Activated naive CD8-positive, alpha-beta T cell (primary cell): ENCODE measurements at regions not wholly inside any gene's neighbourhood (a gene's known extent, or its start where the extent isn't known, plus 50 kb on each side); places are given as distances from the start of the nearest gene placed in this dataset.

Experiments used
- H3K27ac Mint-ChIP-seq: one replicate; pipeline ENCODE4 v1.8.0; 2021; ENCODE audit warnings: mixed read lengths
- H3K27me3 Mint-ChIP-seq: one replicate; pipeline ENCODE4 v1.8.0; 2021; ENCODE audit warnings: mixed read lengths
- H3K36me3 Mint-ChIP-seq: one replicate; pipeline ENCODE4 v1.8.0; 2021; ENCODE audit warnings: mixed read lengths
- H3K4me1 Mint-ChIP-seq: one replicate; pipeline ENCODE4 v1.8.0; 2021; ENCODE audit warnings: low read depth, mixed read lengths
- H3K4me3 Mint-ChIP-seq: one replicate; pipeline ENCODE4 v1.8.0; 2021; ENCODE audit warnings: mild to moderate bottlenecking, mixed read lengths
- H3K9me3 Mint-ChIP-seq: one replicate; pipeline ENCODE4 v1.8.0; 2021; ENCODE audit warnings: low read depth, mixed read lengths

DNA sequence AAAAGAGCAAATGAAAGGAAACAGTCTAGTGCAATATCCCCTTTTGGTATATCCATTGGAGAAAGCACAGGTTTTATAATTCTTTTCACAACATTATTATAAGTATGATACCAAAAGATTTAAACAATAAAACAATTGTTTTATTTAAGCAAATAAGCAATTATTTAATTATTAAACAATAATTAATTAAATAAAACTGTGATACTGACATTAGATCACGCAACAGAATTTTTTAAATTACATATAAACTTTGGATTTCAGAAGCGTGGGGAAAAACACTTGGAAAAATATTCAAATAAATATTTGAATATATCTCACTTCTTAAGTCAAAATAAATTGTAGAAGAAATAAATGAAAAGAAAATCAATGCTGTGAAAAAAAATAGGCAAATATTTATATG, 76.2 kb upstream of the STXBP5 start:
- H3K27ac Mint-ChIP-seq: no peak overlapping the region
- H3K9me3 Mint-ChIP-seq: no peaks in the 10 kb centered on the region
- H3K4me3 Mint-ChIP-seq: no peak overlapping the region
- H3K36me3 Mint-ChIP-seq: no peaks in the 10 kb centered on the region
- H3K4me1 Mint-ChIP-seq: peaks cover 2% of the 10 kb centered on the region
- H3K27me3 Mint-ChIP-seq: peaks cover 1% of the 10 kb centered on the region

DNA sequence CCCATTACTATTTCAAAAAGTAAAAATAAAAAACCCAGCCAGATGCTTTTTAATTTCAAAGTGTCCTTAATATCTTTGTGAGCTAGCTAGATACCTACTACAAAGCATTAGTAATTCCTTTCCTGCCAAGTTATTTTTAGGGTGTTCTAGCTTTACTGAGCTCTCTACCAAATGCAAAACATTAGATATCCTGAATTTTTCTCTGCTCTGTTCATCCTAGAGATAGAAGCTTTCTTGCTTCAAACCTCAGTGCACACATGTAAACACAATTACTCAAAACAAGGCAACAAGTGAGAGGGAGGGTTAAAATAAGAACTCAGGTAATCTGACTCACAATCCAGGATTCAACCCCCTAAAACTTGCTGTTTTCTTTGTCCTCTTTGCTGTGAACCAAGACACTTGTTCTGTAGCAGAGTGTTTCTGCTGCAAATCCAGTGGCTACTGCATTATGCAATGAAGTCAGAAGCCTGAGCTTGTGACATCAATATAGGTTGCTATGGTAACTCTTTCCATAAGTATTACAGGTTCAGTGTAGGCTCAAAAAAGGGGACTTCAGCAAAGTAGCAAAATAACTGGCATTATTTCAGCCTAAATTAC, 72.6 kb upstream of the STXBP5 start:
- Mint-ChIP-seq H3K4me3 (no peak overlapping the region), H3K9me3 (no peaks in the 10 kb centered on the region), H3K4me1 (peaks cover 4% of the 10 kb centered on the region), H3K27me3 (no peaks in the 10 kb centered on the region), H3K27ac (no peak overlapping the region), H3K36me3 (no peaks in the 10 kb centered on the region)

DNA sequence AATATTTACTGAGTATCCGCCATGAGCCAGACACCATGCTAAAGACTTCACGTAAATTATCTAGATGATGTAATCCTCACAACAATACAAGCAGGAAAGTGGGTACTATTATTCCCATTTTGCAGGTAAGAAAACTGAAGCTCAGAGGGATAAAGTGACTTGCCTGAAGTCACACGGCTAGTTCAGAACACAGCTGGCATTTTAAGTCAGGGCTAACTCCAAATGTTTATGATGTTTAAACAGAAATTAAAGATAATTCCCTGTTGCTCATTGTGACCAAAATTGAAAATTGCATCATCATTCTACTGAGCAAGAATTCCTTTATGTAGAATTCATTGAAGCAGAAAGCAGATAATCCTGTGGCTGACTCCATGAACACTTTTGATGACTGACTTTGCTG, 71.3 kb upstream of the STXBP5 start:
- H3K27ac Mint-ChIP-seq: no peak overlapping the region
- H3K27me3 Mint-ChIP-seq: no peaks in the 10 kb centered on the region
- peaks cover 4% of the 10 kb centered on the region for H3K4me1 Mint-ChIP-seq
- no peaks in the 10 kb centered on the region for H3K9me3 Mint-ChIP-seq
- no peaks in the 10 kb centered on the region for H3K36me3 Mint-ChIP-seq
- H3K4me3 Mint-ChIP-seq: no peak overlapping the region

DNA sequence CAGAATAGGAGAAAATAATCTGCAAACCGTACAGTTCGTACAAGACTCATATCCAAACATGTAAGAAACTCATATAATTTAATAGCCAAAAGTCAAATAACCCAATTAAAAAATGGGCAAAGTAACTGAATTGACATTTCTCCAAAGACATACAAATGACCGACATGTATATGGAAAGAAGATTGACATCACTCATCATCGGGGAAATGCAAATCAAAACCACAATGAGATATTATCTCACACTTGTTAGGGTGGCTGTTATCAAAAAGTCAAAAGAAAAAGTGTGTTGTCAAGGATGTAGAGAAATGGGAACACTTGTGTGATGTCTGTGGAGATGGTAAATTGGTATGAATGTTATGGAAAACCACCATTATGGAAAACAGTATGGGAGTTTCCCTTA, 70.5 kb upstream of the STXBP5 start:
- no peak overlapping the region for H3K4me3 Mint-ChIP-seq
- peaks cover 4% of the 10 kb centered on the region for H3K4me1 Mint-ChIP-seq
- no peaks in the 10 kb centered on the region for H3K27me3 Mint-ChIP-seq
- H3K27ac Mint-ChIP-seq: no peak overlapping the region
- H3K9me3 Mint-ChIP-seq: no peaks in the 10 kb centered on the region
- H3K36me3 Mint-ChIP-seq: no peaks in the 10 kb centered on the region

DNA sequence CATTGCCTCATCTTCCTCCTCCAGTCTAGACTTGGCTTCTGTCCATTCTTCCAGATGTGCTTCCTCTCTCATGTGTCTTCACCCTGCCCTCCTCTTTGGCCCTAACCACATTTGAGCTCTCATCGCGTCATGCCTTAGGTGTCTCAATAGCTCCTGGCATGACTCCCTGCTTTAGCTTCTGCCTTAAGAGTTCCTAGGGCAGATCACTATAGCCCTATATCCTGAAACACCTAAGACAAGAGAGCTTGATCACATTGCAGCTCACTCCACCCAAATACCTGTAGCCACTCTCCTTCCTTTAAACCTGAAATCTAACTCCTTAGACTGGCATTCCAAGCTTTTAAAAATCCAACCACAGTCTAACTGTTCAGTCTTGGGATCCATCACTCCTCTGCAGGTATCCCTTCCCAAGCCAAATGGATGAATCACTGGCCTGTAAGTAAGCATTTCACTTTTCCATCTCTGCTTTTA, 69.0 kb upstream of the STXBP5 start:
- Mint-ChIP-seq H3K4me1 (peaks cover 4% of the 10 kb centered on the region), H3K9me3 (no peaks in the 10 kb centered on the region), H3K27me3 (no peaks in the 10 kb centered on the region), H3K36me3 (no peaks in the 10 kb centered on the region), H3K27ac (no peak overlapping the region), H3K4me3 (no peak overlapping the region)

DNA sequence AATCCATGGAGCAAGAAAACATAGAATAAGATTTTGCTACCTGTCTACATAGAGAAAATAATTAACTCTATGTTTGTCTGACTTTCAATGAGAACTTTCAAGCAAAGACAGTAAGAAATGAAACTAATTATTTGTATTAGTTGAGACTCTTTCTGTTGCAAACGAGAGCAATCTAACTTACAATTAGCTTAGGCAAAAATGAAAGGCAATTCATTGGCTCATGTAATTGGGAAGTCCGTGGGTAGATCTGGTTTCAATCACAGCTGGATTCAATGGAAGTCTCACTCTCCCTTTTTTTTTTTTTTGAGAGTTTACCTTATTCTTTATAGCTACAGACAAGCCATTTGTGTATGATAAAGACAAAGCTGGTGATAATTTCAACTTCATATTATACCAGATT, 68.2 kb upstream of the STXBP5 start:
- H3K27ac Mint-ChIP-seq: no peak overlapping the region
- no peaks in the 10 kb centered on the region for H3K9me3 Mint-ChIP-seq
- no peaks in the 10 kb centered on the region for H3K27me3 Mint-ChIP-seq
- no peak overlapping the region for H3K4me3 Mint-ChIP-seq
- no peaks in the 10 kb centered on the region for H3K36me3 Mint-ChIP-seq
- H3K4me1 Mint-ChIP-seq: peaks cover 4% of the 10 kb centered on the region

DNA sequence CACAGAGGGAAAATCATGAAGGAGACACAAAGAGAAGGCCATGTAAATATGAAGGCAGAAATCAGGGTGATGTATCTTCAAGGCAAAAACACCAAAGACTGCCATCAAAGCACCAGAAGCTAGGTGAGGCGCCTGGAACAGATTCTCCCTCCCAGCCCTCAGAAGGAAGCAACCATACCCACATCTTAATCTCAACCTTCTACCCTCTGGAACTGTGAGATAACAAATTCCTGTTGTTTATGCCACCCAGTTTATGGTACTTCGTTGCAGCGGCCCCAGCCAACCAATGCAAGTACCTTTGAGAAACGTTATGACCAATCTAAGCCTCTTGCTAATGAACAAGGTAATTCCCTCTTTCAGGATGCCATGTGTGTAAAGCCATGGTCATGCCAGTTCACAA, 66.2 kb upstream of the STXBP5 start:
- Mint-ChIP-seq H3K4me3 (no peak overlapping the region), H3K27ac (no peak overlapping the region), H3K4me1 (peaks cover 2% of the 10 kb centered on the region), H3K27me3 (no peaks in the 10 kb centered on the region), H3K9me3 (no peaks in the 10 kb centered on the region), H3K36me3 (no peaks in the 10 kb centered on the region)

DNA sequence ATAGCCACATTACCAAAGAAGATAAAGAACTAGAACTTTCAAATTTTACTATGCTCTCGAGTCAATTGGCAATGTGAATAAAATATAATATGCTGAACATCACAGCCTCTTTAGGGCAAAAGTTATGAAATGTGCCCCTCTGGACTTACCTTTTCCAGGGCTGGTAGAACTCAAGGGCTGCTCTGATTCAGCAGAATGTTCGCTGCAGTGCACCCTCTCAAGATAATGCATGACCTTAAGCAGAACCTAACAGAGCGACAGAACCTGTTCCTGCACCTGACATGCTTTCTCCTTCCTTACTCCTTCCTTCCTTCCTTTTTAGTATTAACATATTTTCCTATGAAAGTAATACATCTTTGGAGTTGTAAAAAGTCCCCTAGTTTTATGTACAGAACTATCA, 65.4 kb upstream of the STXBP5 start:
- no peaks in the 10 kb centered on the region for H3K36me3 Mint-ChIP-seq
- no peaks in the 10 kb centered on the region for H3K4me1 Mint-ChIP-seq
- H3K4me3 Mint-ChIP-seq: no peak overlapping the region
- no peaks in the 10 kb centered on the region for H3K9me3 Mint-ChIP-seq
- no peaks in the 10 kb centered on the region for H3K27me3 Mint-ChIP-seq
- H3K27ac Mint-ChIP-seq: no peak overlapping the region

DNA sequence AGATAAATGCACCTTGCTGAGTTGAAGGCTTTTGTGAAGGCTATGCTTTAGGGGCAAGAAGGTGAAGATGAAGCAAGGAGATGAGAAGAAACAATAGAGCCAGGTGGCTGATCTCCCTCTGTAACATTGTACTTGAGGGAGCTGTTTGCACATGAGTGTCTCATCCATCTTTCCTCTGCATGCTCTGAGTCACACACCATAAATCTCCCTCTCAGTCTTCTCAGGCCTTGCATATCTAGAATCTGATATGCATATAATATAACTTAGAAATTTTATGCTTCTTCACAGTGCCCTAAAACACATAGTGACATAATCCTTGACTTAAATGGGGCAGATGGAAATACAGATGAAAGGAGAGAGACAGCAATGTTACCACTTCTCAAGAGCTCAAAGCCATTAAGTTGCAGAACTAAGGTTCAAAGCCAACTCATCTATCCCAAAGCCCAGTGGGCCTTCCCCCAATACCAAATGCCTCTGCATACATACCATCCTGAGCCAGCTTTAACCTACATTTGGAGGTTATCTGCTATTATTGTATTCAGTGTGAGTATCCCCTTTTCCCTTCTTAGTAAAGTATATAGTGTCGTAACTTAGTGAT, 62.4 kb upstream of the STXBP5 start:
- no peaks in the 10 kb centered on the region for H3K4me1 Mint-ChIP-seq
- no peak overlapping the region for H3K27ac Mint-ChIP-seq
- H3K27me3 Mint-ChIP-seq: no peaks in the 10 kb centered on the region
- no peak overlapping the region for H3K4me3 Mint-ChIP-seq
- H3K36me3 Mint-ChIP-seq: no peaks in the 10 kb centered on the region
- H3K9me3 Mint-ChIP-seq: no peaks in the 10 kb centered on the region

DNA sequence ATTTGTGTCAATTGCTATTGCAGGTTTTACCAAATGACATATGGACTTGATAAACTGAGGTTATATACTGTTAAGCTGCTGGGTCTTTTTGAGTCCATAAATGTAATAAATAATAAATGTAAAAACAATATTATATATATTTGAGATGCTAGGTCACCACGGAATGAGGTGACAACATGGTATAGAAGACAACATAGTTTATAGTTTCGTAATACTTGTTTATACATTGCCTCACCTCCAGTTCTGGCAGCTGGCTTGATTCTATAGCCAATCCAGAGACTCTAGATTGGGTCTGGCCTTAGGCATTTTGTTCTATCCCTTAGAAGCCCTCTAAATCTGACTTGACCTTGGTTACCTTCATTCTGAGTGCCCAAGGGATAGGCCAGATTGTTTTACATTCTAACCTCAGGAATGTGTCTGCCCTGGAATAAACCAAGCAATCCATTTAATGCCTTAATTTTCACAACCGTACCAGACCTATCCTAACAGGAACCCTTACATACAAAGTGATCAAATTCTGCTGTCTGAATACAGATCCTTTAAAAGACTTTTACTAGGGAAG, 61.5 kb upstream of the STXBP5 start:
- no peaks in the 10 kb centered on the region for H3K4me1 Mint-ChIP-seq
- H3K27ac Mint-ChIP-seq: no peak overlapping the region
- H3K27me3 Mint-ChIP-seq: no peaks in the 10 kb centered on the region
- H3K36me3 Mint-ChIP-seq: peaks cover 2% of the 10 kb centered on the region
- no peaks in the 10 kb centered on the region for H3K9me3 Mint-ChIP-seq
- no peak overlapping the region for H3K4me3 Mint-ChIP-seq

DNA sequence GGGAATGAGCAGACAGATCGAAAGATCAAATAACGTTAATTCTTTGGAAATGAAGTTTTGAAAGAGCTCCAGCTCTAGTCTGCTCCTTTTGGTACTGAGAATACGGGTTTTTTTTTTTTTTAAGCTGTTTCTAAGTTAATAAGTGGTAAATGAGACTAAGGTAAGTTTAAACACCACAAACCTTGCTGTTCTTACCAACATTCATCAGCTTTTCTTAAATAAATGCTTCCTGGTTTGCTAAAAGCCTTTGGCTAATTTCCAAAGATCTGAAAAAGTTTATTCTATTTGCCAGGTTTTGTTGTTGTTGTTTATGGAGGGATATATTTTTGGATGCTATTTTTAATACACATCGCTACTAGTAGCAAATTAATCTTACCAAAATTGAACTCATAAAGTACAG, 55.1 kb upstream of the STXBP5 start:
- Mint-ChIP-seq H3K4me3 (no peak overlapping the region), H3K4me1 (no peaks in the 10 kb centered on the region), H3K9me3 (no peaks in the 10 kb centered on the region), H3K27ac (no peak overlapping the region), H3K36me3 (peaks cover 2% of the 10 kb centered on the region), H3K27me3 (no peaks in the 10 kb centered on the region)

DNA sequence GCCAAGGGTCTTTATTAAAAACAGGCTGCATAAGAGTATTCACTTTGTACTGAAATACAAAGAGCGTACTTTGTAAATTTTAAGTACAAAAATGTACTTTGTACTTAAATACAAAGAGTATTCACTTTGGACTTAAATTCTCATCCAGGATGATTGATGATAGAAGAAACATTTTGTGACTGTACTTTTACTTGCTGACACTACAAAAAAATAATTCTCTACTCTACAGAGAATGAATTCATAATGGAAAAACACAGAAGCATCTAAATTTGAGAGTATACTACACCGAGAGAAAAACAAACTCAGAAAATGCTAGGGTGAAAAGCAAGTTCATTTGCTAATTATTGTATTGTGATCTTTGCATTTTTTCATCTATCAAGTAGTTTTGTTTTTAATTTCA, 54.4 kb upstream of the STXBP5 start:
- Mint-ChIP-seq H3K36me3 (peaks cover 2% of the 10 kb centered on the region), H3K9me3 (no peaks in the 10 kb centered on the region), H3K4me1 (no peaks in the 10 kb centered on the region), H3K27me3 (no peaks in the 10 kb centered on the region), H3K4me3 (no peak overlapping the region), H3K27ac (no peak overlapping the region)

DNA sequence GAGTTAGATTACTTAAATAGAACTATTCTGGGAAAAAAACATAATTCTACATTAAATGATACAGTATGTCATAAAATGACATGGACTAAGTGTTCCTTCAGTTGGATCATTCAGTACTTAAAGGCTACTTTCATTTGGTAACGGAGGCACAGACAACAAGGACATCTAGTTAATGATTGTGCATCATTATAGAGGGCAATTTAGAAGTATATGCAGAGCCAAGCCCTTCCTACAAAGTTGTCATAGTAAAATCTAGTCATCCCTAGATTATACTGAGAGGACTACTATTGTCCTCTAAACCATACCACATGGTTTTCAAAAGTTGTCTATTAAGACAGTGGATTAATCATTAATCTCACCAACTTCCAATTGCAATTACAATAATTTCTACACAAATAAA, 53.9 kb upstream of the STXBP5 start:
- Mint-ChIP-seq H3K36me3 (peaks cover 2% of the 10 kb centered on the region), H3K4me3 (no peak overlapping the region), H3K4me1 (no peaks in the 10 kb centered on the region), H3K27me3 (no peaks in the 10 kb centered on the region), H3K27ac (no peak overlapping the region), H3K9me3 (no peaks in the 10 kb centered on the region)
